GM12864 (cell line): ENCODE measurements at regions not wholly inside any gene's neighbourhood (a gene's known extent, or its start where the extent isn't known, plus 50 kb on each side); places are given as distances from the start of the nearest gene placed in this dataset.
"Not testable (repeated sequence)": the region's sequence is repeated elsewhere in the genome, so short reads cannot be mapped to it uniquely, and the experiment has no call there.

ENCODE experiments used
- DNase-seq: peaks from one replicate; pipeline ENCODE4 v3.0.0-alpha.2; 2011; ENCODE audit warnings: low read depth
- H3K4me3 ChIP-seq: 2 replicates; pipeline ENCODE4 v1.5.1; 2011; ENCODE audit warnings: mild to moderate bottlenecking, low read depth, low read length, control low read depth
- TF ChIP-seq, protein P1 (sequence below): IDR thresholded peaks from 2 replicates; pipeline ENCODE4 v1.5.1; 2011; ENCODE audit warnings: low read depth, mild to moderate bottlenecking, moderate library complexity, low read length, control low read depth, inconsistent platforms; ENCODE audit errors: missing control alignments

GRCh38 chr3:154875142-154875541, 205.0 kb upstream of the MME start:
- H3K4me3 ChIP-seq, result no peak overlapping the region
- TF ChIP-seq, protein P1, sequence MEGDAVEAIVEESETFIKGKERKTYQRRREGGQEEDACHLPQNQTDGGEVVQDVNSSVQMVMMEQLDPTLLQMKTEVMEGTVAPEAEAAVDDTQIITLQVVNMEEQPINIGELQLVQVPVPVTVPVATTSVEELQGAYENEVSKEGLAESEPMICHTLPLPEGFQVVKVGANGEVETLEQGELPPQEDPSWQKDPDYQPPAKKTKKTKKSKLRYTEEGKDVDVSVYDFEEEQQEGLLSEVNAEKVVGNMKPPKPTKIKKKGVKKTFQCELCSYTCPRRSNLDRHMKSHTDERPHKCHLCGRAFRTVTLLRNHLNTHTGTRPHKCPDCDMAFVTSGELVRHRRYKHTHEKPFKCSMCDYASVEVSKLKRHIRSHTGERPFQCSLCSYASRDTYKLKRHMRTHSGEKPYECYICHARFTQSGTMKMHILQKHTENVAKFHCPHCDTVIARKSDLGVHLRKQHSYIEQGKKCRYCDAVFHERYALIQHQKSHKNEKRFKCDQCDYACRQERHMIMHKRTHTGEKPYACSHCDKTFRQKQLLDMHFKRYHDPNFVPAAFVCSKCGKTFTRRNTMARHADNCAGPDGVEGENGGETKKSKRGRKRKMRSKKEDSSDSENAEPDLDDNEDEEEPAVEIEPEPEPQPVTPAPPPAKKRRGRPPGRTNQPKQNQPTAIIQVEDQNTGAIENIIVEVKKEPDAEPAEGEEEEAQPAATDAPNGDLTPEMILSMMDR, result no peak
- DNase-seq, result no peak

- TF ChIP-seq, protein P1, result no peak
- H3K4me3 ChIP-seq, result no peak overlapping the region
- DNase-seq, result no peak
These were observed 207.4 kb upstream of the MME start for GRCh38 chr3:154872696-154873095.

GRCh38 chr3:154872074-154872473, 208.0 kb upstream of the MME start:
- TF ChIP-seq, protein P1, result no peak
- DNase-seq, result no peak

GRCh38 chr3:154864947-154865346, 215.2 kb upstream of the MME start:
- no peak overlapping the region for H3K4me3 ChIP-seq
- no peak for DNase-seq
- TF ChIP-seq, protein P1, result no peak

More at GRCh38 chr3:154872074-154872473, 208.0 kb upstream of the MME start:
- H3K4me3 ChIP-seq, result no peak overlapping the region

DNA sequence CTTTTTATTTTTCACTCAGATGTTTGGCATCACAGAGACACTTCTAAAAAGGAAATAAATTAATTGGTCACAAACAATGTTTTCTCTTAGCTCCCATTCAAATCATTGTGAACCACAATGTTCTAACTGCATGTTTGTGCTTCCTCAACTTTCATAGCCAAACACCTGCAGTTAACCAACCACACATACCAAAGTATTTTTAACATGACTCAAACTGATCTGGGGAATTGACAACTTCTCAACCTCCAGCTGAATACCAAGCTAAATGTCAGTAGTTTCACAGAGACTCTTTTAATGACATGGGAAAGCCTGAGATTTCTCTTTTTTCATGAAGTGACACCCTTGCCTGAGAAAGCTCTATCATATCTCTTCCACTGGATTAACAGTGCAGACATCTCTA, 217.9 kb upstream of the MME start:
- H3K4me3 ChIP-seq, result no peak overlapping the region
- no peak for DNase-seq
- TF ChIP-seq, protein P1, result no peak

DNA sequence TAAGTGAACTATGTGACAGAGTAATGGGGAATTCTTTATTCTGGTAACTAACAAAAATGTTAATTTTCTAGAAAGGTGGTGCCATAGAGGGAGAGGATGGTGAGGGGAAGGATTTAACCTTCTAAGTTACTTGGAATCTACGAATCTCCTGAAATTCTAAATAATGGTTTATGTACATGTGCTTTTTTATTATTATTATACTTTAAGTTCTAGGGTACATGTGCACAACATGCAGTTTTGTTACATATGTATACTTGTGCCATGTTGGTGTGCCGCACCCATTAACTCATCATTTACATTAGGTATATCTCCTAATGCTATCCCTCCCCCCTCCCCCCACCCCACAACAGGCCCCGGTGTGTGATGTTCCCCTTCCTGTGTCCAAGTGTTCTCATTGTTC, 227.1 kb upstream of the MME start:
- H3K4me3 ChIP-seq, DNase-seq: not testable (repeated sequence)

DNA sequence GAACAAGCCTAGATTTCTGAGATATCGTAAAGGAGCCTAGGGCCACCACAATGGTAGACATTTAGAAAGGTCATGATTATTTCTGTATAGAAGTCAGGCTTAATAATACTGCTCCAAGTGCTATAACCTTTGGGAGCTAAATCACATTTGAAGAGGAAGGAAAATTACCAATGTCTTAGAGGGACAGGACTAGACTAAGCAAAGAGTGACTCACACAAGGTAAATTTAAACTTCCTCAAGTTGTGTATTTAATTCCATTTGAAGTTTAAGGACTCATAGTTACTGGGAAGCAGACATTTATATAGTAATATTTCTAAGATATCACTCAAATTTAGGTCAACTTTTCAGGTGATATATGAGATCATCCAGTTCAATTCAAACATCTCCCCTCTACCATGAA, 227.6 kb upstream of the MME start:
- no peak overlapping the region for H3K4me3 ChIP-seq
- DNase-seq, result no peak
- TF ChIP-seq, protein P1, result no peak

- TF ChIP-seq, protein P1, result no peak
- no peak overlapping the region for H3K4me3 ChIP-seq
- no peak for DNase-seq
These were observed 228.5 kb upstream of the MME start for GRCh38 chr3:154851644-154852043.
